NCI-H510A (cell line): ENCODE measurements at regions not wholly inside any gene's neighbourhood (a gene's known extent, or its start where the extent isn't known, plus 50 kb on each side); places are given as distances from the start of the nearest gene placed in this dataset.

Source experiments
- DNase-seq: peaks from one replicate; lab custom pipeline; 2025; lab: John Stamatoyannopoulos, UW

DNA sequence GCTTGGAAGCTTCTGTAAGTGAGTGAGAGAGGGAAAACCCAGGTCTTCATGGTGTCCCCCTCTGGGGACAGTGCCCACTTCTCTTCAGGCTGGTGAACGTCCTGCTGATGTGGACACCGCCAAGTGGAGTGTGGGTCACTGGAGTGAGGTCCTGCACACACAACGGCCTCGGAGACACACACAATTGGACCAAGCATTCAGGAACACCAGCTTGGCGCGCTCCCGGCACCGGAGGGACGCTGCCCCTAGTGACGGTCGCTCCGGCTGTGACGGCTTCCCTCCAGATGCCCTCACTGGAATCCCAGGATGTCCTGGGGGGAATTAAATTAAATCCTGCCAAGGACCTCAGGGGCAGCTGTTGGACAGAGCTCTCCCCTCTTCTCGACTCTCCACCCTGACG lies 123.1 kb downstream of the ZNF664 start:
- DNase-seq = no peak

DNA sequence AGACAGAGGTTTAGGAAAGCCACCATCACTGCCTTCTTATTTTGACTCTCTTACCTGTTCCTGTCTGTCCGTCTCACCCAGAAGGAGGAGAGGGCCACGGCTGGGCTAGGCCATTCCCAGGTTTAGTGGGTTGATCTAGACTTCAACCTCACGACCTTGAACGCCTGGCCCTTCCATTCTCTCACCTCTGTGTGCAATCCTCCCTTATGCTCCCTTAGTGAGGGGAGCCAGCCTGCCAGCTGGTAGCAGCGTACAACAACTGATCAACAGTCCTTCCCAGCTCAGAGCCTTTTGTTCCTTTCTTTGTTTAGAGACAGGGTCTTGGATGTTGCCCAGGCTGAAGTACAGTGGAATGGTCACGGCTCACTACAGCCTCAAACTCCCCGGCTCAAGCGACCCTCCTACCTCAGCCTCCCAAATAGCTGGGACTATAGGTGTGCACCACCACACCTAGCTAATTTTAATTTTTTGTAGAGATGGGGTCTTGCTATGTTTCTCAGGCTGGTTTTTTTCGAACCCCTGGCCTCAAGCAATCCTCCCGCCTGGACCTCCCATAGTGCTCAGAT lies 123.9 kb downstream of the ZNF664 start:
- no peak for DNase-seq

DNA sequence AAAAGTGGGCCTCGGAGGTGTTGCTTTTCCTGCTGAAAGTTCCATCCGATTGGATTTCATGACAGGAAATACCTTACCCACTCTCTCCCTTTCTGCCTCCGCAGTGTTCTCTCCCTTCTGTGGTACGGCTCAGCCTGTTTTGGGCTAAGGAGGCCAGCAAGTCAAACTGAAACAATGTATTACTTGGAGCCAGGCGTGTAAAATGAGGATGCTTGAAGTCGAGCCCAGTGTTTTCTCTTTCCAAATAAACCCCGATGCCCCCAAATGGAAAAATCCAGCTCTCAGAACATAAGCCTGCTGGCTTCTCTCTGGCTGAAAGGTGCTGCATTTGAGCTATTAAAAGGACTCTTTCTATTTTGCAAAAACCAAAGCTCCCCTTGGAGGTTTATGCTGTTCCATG lies 124.7 kb downstream of the ZNF664 start:
- no peak for DNase-seq

GRCh38 chr12:124098101-124098757 lies 125.2 kb downstream of the ZNF664 start:
- peak; percentile 75 for DNase-seq

DNA sequence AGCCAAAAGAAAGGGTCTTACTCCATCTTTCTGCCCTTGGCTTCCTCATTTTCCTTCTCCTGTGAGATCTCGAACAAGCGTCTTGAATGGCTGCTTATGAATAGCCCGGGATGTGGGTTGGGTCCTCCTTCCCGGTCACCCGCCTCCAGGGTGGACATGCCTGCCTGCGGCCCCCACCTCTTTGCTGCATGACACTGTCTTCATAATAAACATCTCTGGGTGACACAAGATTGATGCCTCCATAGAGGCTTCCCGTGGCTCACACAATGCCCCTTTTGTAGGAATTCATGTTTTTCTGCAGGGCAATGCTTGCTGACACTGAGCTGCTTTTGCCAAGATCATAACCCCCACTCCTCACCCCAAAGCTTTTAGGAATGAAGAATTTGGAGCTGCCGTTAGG lies 125.9 kb downstream of the ZNF664 start:
- no peak for DNase-seq

DNA sequence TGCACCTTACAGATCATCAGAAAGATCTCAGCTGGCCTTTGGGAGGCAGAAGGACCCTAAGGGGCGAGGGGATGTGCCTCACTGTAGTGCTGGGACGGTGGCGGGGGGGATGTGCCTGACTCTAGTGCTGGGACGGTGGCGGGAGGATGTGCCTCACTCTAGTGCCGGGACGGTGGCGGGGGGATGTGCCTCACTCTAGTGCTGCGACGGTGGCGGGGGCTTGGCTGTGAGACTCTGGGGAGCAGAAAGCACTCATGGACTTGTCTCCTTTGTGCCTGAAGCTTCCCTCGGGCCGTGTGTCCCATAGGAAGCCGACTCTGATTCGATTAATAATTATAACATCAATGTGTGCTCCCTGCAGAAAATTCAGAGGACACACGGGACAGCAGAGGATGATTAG lies 126.6 kb downstream of the ZNF664 start:
- DNase-seq = no peak

- no peak for DNase-seq
Measured at GRCh38 chr12:124100572-124101178, 127.7 kb downstream of the ZNF664 start.

DNA sequence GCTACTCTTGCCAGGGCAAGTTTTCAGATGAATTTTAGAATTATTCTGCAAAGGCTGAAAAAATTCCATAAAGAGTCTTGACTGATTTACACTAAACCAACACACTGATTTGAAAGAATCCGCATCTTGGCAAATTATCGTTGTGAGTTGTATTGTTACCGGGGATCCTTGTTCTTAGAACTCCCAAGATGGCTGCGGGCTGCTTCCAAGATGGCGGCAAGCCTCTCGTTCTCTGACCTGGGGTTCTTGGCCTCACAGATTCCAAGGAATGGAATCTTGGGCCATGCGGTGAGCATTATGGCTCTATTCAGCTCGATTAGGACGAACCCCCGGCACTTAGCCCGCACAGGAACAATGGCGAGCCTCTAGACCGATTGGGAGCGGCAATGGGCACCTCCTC lies 132.5 kb downstream of the ZNF664 start:
- DNase-seq = no peak

GRCh38 chr12:124107351-124107750 lies 134.3 kb downstream of the ZNF664 start:
- no peak for DNase-seq

DNA sequence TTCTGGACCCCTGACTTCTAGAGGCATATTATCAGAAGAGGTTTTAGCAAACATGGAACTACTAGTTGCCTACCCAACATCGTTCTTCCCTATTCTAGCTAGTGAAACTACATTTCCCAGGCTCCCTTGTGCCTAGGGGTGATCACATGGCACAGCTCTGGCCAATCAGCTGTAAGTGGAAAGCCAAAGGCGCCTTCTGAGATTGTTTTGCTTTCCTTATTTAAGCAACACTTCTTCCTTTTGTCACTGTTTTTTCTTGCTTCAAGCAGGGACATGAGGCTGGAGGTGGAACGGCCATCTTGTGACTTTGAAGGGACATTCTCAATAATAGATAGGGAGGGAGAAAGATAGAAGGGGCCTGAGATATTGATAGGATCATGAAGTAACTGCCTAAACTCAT lies 136.7 kb downstream of the ZNF664 start:
- no peak for DNase-seq

GRCh38 chr12:124110372-124110883 lies 137.4 kb downstream of the ZNF664 start:
- DNase-seq = no peak

- DNase-seq = no peak
Measured at GRCh38 chr12:124111006-124111405, 138.0 kb downstream of the ZNF664 start.

DNA sequence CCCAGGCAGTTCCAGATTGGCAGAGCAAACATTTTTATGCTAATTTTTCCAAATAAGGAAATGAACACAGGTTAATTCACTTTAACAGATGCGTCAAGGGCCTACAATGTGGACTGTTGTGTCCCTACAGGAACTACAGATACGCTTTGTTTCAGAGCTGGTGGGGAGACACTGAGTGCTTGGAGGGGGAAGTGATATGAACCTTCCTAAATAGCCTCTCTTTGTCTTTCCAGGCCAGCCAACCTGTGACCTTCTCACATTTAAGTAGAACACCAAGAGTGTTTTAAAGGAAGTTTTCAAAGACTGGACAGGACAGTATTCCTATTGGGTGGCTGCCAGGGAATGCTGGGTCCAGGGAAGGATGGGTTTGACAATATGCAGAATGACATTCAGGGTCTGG lies 141.3 kb downstream of the ZNF664 start:
- DNase-seq = no peak

DNA sequence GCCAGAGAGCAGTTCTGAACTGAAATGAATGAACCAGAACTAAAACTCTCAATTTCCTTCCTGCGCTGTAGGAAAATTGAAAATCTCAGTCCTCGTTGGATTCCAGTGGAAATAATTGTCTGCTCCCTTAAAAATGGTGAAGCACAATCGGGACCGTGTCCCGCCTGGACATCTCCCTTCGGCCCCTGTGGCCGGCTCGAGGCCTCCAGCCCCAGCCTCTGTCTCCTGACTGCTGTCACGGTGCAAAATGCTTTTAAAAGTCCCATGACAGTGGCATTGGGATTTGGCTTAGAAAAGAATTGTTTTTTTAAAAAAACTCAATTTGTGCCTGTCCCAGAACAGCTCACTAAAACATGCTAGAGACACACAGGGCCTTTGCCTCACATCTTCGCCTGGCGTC lies 142.5 kb downstream of the ZNF664 start:
- DNase-seq = no peak

DNA sequence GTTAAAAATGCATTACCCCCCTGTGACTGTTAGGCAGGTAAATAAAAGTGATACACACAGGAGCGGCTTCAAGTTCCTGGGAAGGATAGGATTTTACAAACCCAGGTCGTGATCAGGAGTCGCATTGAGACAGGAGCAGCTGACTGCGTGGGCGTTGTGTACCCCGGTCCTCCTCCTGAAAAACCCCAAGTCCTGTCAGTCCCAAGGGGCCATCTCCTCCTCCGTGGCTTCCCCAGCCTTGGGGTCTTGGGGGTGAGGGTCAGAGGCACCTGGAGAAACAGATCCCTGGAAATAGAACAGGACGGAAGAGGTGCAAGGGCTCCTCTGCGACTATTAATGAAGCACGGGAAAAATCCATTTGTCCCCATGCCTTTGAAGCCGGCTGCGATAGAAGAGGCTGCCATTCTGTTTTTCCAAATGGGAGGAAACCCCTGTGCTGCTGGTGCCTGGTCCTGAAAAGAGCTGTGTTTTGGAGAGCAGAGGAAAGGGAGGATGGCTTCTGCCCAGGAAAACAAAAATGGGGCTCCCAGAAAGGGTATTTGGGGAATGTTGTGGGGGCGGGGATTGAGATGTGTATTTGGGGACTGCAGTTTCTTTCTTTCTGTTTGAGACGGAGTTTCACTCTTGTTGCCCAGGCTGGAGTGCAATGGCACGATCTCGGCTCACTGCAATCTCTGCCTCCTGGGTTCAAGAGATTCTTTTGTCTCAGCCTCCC lies 143.1 kb downstream of the ZNF664 start:
- no peak for DNase-seq

DNA sequence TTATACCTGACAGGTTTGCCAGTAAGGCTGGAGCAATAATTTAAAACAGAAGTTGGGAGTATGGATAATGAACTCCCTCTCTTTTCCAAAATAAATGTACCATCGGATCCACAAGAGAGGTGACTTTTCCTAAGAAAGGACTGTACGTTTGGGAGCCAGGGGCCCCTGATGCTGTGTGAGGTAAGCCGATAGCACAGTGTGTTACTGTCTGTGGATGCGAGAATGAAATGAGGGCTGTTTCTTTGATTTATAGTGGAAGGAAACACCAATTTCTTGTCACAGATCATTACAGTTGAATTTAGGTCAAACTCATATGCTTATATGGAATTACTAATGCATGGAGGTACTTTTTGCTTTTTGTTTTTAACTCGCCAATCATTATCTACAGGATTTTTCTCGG lies 147.7 kb downstream of the ZNF664 start:
- DNase-seq = no peak

DNA sequence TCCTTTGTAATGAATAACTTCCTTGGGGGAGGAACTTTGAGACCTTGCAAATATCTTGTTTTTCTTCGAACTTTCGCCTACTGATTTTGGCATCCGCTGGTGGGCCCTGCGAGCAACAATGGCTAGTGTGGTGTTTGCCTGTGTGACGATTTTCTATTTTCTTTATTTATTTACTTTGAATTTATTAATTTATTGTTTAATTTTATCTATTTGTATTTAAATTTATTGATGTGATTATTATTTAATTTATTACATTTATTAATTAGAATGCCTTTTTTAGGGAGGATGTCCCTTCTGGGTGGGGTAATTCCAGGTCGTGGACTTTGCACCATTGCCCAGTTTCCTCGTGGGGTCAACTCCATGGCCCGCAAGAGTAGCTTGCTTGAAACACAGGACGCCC lies 149.7 kb downstream of the ZNF664 start:
- no peak for DNase-seq

DNA sequence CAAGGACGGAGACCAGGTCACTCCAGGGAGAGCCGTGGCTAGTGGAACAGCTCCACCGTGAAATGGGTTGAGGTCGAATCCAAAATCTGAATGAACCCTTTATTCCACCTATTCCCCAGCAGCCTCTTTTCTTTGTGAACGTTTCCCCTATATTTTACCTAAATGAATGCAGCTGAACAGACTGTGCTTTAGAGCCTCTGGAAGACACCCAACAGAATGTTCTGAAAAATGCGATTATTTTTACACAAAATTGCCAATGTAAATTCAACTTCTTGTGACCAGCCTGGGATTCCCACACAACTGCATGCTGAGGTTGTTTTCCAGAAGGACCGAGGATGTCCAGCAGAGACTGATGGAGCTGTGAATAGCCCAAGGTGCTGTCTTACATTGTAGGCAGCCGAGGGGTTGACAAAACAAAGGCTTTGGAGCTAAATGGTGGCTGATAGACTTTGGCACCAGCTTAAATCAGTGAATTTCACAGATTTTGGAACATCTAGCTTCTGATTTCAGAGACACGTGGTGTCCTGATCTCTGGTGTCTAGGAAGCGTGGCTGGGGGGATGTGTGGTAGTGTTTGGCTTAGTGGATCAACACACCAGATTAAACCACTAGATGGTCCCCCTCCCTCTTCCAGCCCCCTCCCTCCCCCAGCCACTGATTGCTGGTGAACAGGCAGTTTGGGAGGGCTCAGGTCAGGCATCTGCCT lies 150.4 kb downstream of the ZNF664 start:
- DNase-seq = no peak

GRCh38 chr12:124125203-124125871 lies 152.3 kb downstream of the ZNF664 start:
- peak; percentile 79 for DNase-seq

DNA sequence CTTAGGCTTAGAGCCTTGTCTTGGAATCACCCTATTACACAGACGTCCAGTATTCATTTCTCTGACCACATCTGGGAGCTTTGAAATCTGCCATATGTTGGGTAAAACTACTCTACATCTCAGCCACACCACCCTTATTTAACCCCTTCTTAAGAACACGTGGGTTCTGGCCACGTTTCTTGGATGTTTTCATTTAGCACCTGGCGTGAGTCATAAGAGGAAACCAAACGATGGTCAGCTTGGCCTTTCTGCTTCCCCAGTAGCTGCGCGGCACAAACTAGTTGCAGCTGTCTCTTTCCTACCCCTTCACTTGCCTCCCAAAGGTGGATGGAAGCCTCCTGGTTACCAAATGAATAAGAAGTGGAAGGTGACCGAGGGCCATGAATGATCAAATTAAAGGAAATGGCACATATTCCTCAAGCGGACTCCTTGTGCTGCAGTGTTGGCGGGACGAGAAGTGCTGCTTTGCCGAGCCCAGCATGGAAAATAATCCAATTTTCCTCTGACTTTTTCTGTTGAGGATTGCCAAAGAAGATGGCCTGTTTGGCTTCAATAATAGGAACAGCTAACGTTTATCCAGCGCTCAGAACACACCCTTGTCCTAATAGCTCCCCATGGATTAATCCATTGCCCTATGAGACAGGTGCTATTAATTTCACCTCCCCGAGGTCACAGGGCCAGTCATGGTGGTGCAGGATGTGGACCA lies 154.1 kb downstream of the ZNF664 start:
- DNase-seq = no peak

- DNase-seq = no peak
Measured at GRCh38 chr12:124129132-124129531, 156.1 kb downstream of the ZNF664 start.
